Heart right ventricle (tissue), 16 donors: ENCODE measurements at regions not wholly inside any gene's neighbourhood (a gene's known extent, or its start where the extent isn't known, plus 50 kb on each side); places are given as distances from the start of the nearest gene placed in this dataset.

ENCODE experiments used
- ATAC-seq, 8 donors: fragments of 200-7000 bp; cut with Tn5 transposase; one replicate each; pipeline ENCODE4 v1.9.1; 2020; ENCODE audit warnings: mild to moderate bottlenecking in 8 of 8, moderate library complexity in 8 of 8, moderate number of reproducible peaks in 1 of 8
- DNase-seq, 2 donors: peaks; one replicate each; pipeline ENCODE4 v3.0.0-alpha.2; 2020
- H3K27ac ChIP-seq, 10 donors: fragments of 200-600 bp; sonication (generic) in 2 of 10; one replicate each; pipeline versions ENCODE4 v1.5.0 to v1.8.0; 2020 to 2022; ENCODE audit warnings: mild to moderate bottlenecking in 3 of 10
- H3K27me3 ChIP-seq, 7 donors: fragments of 200-600 bp; one replicate each; pipeline ENCODE4 v1.8.0; 2021 to 2022; ENCODE audit warnings: mild to moderate bottlenecking in 2 of 7
- H3K36me3 ChIP-seq, 9 donors: fragments of 200-600 bp; sonication (generic) in 1 of 9; one replicate each; pipeline versions ENCODE4 v1.5.0 to v1.8.0; 2020 to 2022; ENCODE audit warnings: mild to moderate bottlenecking in 2 of 9
- H3K4me1 ChIP-seq, 9 donors: fragments of 200-600 bp; sonication (generic) in 1 of 9; one replicate each; pipeline versions ENCODE4 v1.5.0 to v1.8.0; 2020 to 2022; ENCODE audit warnings: mild to moderate bottlenecking in 4 of 9
- H3K4me3 ChIP-seq, 10 donors: fragments of 200-600 bp; sonication (generic) in 2 of 10; one replicate each; pipeline versions ENCODE4 v1.5.0 to v1.8.0; 2020 to 2022; ENCODE audit warnings: mild to moderate bottlenecking in 7 of 10, moderate library complexity in 2 of 10
- H3K9me3 ChIP-seq, 11 donors: fragments of 200-600 bp in 10 of 11; sonication (generic) in 2 of 11; one replicate each; pipeline versions ENCODE4 v1.5.0 to v1.8.0; 2013 to 2022; ENCODE audit warnings: mild to moderate bottlenecking in 2 of 11, control low read depth in 1 of 11, moderate library complexity in 1 of 11
- CTCF ChIP-seq, 9 donors: fragments of 200-600 bp; sonication (generic) in 2 of 9; IDR thresholded peaks; one replicate each; pipeline versions ENCODE4 v1.5.0 to v1.8.0; 2021 to 2022; ENCODE audit warnings: antibody characterized with exemption in 9 of 9, mild to moderate bottlenecking in 5 of 9, moderate library complexity in 1 of 9
- WGBS, 2 donors: extraction: QIAGEN DNeasy Blood & Tissue Kit; methylation state at CpG; one replicate each; pipeline ENCODE4 v1.1.7; 2013; ENCODE audit warnings: inconsistent platforms in 1 of 2; 5-methylcytosine and 5-hydroxymethylcytosine counted together
- intact Hi-C, 10 donors: fragments of 100-400 bp; cut with DNase I; formaldehyde crosslinking; loops; one replicate each; pipeline versions ENCODE4 v1.11.1 to v1.14.2; 2022
- donor health status: Arrhythmogenic right ventricular cardiomyopathy.
- donor health status: ischemic (EF 13 %, LVEDD 7.1; RV severe dilation, severe dysfunction).
- donor health status: healthy with polysubstance abuse.
- donor health status: DM: no; HTN: yes; CAD: no.
- donor health status: DM: no; HTN: no; CAD: no.
- donor health status: ischemic (EF 25% LVEDD 6.9; RV normal size, moderate dysfunction).
- donor health status: ischemic (EF 25% LVEDD 5.7; RV mildly dilated, moderate dysfunction).
- donor health status: healthy.
- donor health status: DM: yes; HTN: yes; CAD: no.
- donor health status: Ischemic cardiomyopathy.
- donor health status: ischemic (EF 35%, LVEDD 5.7; RV mildly dilated, moderate dysfunction).
- donor health status: nonischemic (EF 11% LVEDD 7.7; RV severe dilation, severe dysfunction).
- donor health status: DM: yes; HTN: yes; CAD: no.
- donor health status: PGD.
- donor health status: ischemic (EF 29% LVEDD 5.4; RV normal size, mild dysfunction).
- donor health status: nonischemic (EF 23%, LVEDD 6.1; RV moderate dilation, normal function).

- intact Hi-C loops, result loop anchor here in 3 of 10 donors (5.0 to 10.0 kb wide), 3 partner anchors 45 to 342 kb away; partner anchors contain the start of gene DLL1 (in 1 of the 3)
- no peak overlapping the region for H3K4me3 ChIP-seq
- no peaks in the 10 kb centered on the region for H3K27me3 ChIP-seq
- ATAC-seq (peak in 1 of 8 donors; percentile 7), DNase-seq (no peak)
- 78 to 88% methylated on average over 56 to 61 of the region's 61 CpGs for WGBS, 2 donors
- no peak overlapping the region for H3K27ac ChIP-seq
- no peaks in the 10 kb centered on the region for H3K36me3 ChIP-seq
- no peak for TF ChIP-seq CTCF (IDR thresholded peaks at IDR 0.05)
- H3K4me1 ChIP-seq, result peaks cover 0 to 23% (median 7%) of the 10 kb centered on the region in 9 donors
- H3K9me3 ChIP-seq, result no peaks in the 10 kb centered on the region
Measured at GRCh38 chr6:170176898-170177771, 113.7 kb downstream of the DLL1 start.

GRCh38 chr6:170176136-170176897 lies 114.6 kb downstream of the DLL1 start:
- H3K4me1 ChIP-seq, result peaks cover 0 to 23% (median 7%) of the 10 kb centered on the region in 9 donors
- WGBS, 2 donors, result 85 to 89% methylated on average over 51 of the region's 51 CpGs
- TF ChIP-seq CTCF (IDR thresholded peaks at IDR 0.05), result no peak
- H3K36me3 ChIP-seq, result no peaks in the 10 kb centered on the region
- H3K9me3 ChIP-seq, result no peaks in the 10 kb centered on the region
- intact Hi-C loops, result loop anchor here in 3 of 10 donors (5.0 to 10.0 kb wide), 3 partner anchors 46 to 342 kb away; partner anchors contain the start of gene DLL1 (in 1 of the 3)
- DNase-seq (no peak), ATAC-seq (peak in 2 of 8 donors; percentile 17 to 26)
- no peaks in the 10 kb centered on the region for H3K27me3 ChIP-seq
- H3K4me3 ChIP-seq, result no peak overlapping the region
- peak overlapping the region in 1 of 10 donors; percentile 28 for H3K27ac ChIP-seq

- Histone ChIP-seq H3K4me1 (peaks cover 0 to 23% (median 7%) of the 10 kb centered on the region in 9 donors), H3K27me3 (no peaks in the 10 kb centered on the region), H3K4me3 (no peak overlapping the region), H3K36me3 (no peaks in the 10 kb centered on the region), H3K27ac (no peak overlapping the region), H3K9me3 (no peaks in the 10 kb centered on the region)
- DNase-seq, result no peak
- 89 to 90% methylated on average over 28 of the region's 28 CpGs for WGBS, 2 donors
- no peak for ATAC-seq
- TF ChIP-seq CTCF (IDR thresholded peaks at IDR 0.05), result no peak
- intact Hi-C loops, result loop anchor here in 3 of 10 donors (5.0 to 10.0 kb wide), 3 partner anchors 47 to 341 kb away; partner anchors contain the start of gene DLL1 (in 1 of the 3)
Measured at GRCh38 chr6:170175644-170176135, 115.2 kb downstream of the DLL1 start.
